Liver (tissue), 8 donors: ENCODE measurements at regions not wholly inside any gene's neighbourhood (a gene's known extent, or its start where the extent isn't known, plus 50 kb on each side); places are given as distances from the start of the nearest gene placed in this dataset.

Experiments used
- DNase-seq: peaks from one replicate; pipeline ENCODE4 v3.0.0-alpha.2; 2017; ENCODE audit warnings: low spot score
- H3K27ac ChIP-seq, 2 donors: one replicate each; pipeline ENCODE4 v1.7.0; 2013; ENCODE audit warnings: inconsistent platforms in 2 of 2, low read length in 2 of 2, control low read depth in 1 of 2, low read depth in 1 of 2, mild to moderate bottlenecking in 1 of 2
- H3K27me3 ChIP-seq, 4 donors: one replicate each; pipeline versions ENCODE4 v1.6.1 to v1.7.0; 2013; ENCODE audit warnings: low read length in 3 of 4, inconsistent platforms in 1 of 4, mild to moderate bottlenecking in 1 of 4, moderate library complexity in 1 of 4; ENCODE audit not compliant: control insufficient read depth in 4 of 4, insufficient read depth in 4 of 4
- H3K36me3 ChIP-seq, 4 donors: one replicate each; pipeline versions ENCODE4 v1.6.1 to v1.7.0; 2013; ENCODE audit warnings: low read length in 3 of 4, mild to moderate bottlenecking in 3 of 4, low read depth in 1 of 4, moderate library complexity in 1 of 4; ENCODE audit not compliant: control insufficient read depth in 4 of 4, insufficient read depth in 3 of 4
- H3K4me1 ChIP-seq, 4 donors: one replicate each; pipeline versions ENCODE4 v1.6.1 to v1.7.0; 2013; ENCODE audit warnings: low read length in 3 of 4, mild to moderate bottlenecking in 3 of 4, moderate library complexity in 1 of 4; ENCODE audit not compliant: control insufficient read depth in 4 of 4, insufficient read depth in 4 of 4
- H3K4me3 ChIP-seq, 3 donors: one replicate each; pipeline versions ENCODE4 v1.6.1 to v1.7.0; 2013; ENCODE audit warnings: low read length in 3 of 3, control low read depth in 1 of 3, low read depth in 1 of 3, mild to moderate bottlenecking in 1 of 3
- H3K9ac ChIP-seq, 2 donors: one replicate each; pipeline ENCODE4 v1.7.0; 2013; ENCODE audit warnings: low read length in 2 of 2, mild to moderate bottlenecking in 2 of 2, moderate library complexity in 2 of 2, control low read depth in 1 of 2, low read depth in 1 of 2
- H3K9me3 ChIP-seq, 4 donors: one replicate each; pipeline versions ENCODE4 v1.6.1 to v1.7.0; 2013; ENCODE audit warnings: low read length in 3 of 4; ENCODE audit not compliant: control insufficient read depth in 4 of 4
- ATF3 ChIP-seq: IDR thresholded peaks from 2 replicates; pipeline ENCODE4 v1.6.1; 2016; ENCODE audit warnings: antibody characterized with exemption
- CTCF ChIP-seq: fragments of 150-350 bp; IDR thresholded peaks from 2 replicates; pipeline ENCODE4 v1.5.1; 2017; ENCODE audit warnings: improper control_type of control experiment, low read depth, low read length; ENCODE audit not compliant: missing input control
- EGR1 ChIP-seq, 2 donors: IDR thresholded peaks; 2 replicates each; pipeline ENCODE4 v1.6.1; 2016 to 2018; ENCODE audit warnings: antibody characterized with exemption in 2 of 2, low read depth in 2 of 2
- FOXA2 ChIP-seq: IDR thresholded peaks from 2 replicates; pipeline ENCODE4 v1.6.1; 2016; ENCODE audit warnings: antibody characterized with exemption
- GABPA ChIP-seq, 2 donors: IDR thresholded peaks in 1 of 2; conservative IDR thresholded peaks in 1 of 2; 2 replicates each; pipeline ENCODE4 v1.6.1; 2016; ENCODE audit warnings: antibody characterized with exemption in 2 of 2, mild to moderate bottlenecking in 1 of 2, moderate library complexity in 1 of 2
- HNF4A ChIP-seq, 2 donors: conservative IDR thresholded peaks; 2 replicates each; pipeline ENCODE4 v1.6.1; 2016; ENCODE audit warnings: antibody characterized with exemption in 2 of 2, mild to moderate bottlenecking in 2 of 2
- HNF4G ChIP-seq: IDR thresholded peaks from 2 replicates; pipeline ENCODE4 v1.6.1; 2016; ENCODE audit warnings: antibody characterized with exemption
- NR2F2 ChIP-seq: IDR thresholded peaks from 2 replicates; pipeline ENCODE4 v1.6.1; 2016; ENCODE audit warnings: antibody characterized with exemption
- RAD21 ChIP-seq, 2 donors: IDR thresholded peaks; 2 replicates each; pipeline ENCODE4 v1.6.1; 2016; ENCODE audit warnings: antibody characterized with exemption in 2 of 2, mild to moderate bottlenecking in 2 of 2
- RXRA ChIP-seq, 2 donors: IDR thresholded peaks; 2 replicates each; pipeline ENCODE4 v1.6.1; 2017 to 2018; ENCODE audit warnings: antibody characterized with exemption in 2 of 2, mild to moderate bottlenecking in 1 of 2
- SP1 ChIP-seq: IDR thresholded peaks from 2 replicates; pipeline ENCODE4 v1.6.1; 2018; ENCODE audit warnings: antibody characterized with exemption, mild to moderate bottlenecking
- TAF1 ChIP-seq: conservative IDR thresholded peaks from 2 replicates; pipeline ENCODE4 v1.6.1; 2016; ENCODE audit warnings: antibody characterized with exemption, mild to moderate bottlenecking
- YY1 ChIP-seq: IDR thresholded peaks from 2 replicates; pipeline ENCODE4 v1.6.1; 2016; ENCODE audit warnings: antibody characterized with exemption, mild to moderate bottlenecking
- WGBS: extraction: QIAGEN DNeasy Blood & Tissue Kit; methylation state at CpG from one replicate; pipeline ENCODE4 v1.1.7; 2013; 5-methylcytosine and 5-hydroxymethylcytosine counted together
- TF ChIP-seq, protein P1 (sequence below): IDR thresholded peaks from 2 replicates; pipeline ENCODE4 v1.6.1; 2016; ENCODE audit warnings: antibody characterized with exemption
- TF ChIP-seq, protein P2 (sequence below): IDR thresholded peaks from 2 replicates; pipeline ENCODE4 v1.6.1; 2016; ENCODE audit warnings: antibody characterized with exemption
- TF ChIP-seq, protein P3 (sequence below): IDR thresholded peaks from 2 replicates; pipeline ENCODE4 v1.6.1; 2016; ENCODE audit warnings: antibody characterized with exemption, mild to moderate bottlenecking
- donor health status: healthy.
- donor health status: healthy.
- donor health status: healthy.
- donor health status: healthy.
- donor health status: healthy.

DNA sequence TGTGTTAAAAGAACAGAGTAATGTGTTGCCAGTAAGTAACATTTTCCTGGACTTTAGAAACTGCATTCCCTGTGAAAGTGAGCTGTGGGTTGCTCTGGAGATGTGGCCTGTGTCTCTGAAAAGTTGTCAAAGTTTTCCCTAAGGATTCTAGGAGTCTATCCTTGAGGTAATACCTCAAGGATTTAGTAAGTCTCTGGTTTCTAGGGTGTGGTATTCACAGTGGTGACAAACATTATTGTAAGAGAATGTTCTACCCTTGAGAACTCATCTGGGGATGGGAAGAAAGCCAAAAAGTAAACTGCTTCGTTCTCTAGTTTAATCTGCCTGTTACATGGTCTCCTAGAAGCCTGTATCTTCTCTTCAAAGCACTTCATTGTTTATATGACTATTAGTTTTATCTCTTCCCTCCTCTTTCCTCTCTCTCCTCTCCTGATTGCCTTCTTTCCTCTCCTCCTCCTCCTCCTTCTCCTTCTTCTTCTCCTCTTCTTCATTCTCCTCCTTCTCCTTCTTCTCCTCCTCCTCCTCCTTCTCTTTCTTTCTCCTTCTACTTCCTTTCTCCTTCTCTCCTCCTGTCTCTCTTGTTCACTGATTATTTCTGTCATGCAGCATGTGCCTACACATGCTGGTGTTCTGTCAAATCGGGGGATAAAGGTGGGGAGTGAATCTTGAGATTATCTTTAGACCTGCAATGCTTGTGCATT is 321.3 kb downstream of the PTTG2 start:
- Histone ChIP-seq H3K4me3 (no peak overlapping the region), H3K9me3 (peaks cover 0 to 2% (median 0%) of the 10 kb centered on the region in 4 donors), H3K27me3 (no peaks in the 10 kb centered on the region), H3K4me1 (peaks cover 4 to 20% (median 7%) of the 10 kb centered on the region in 4 donors), H3K9ac (no peak overlapping the region), H3K36me3 (no peaks in the 10 kb centered on the region), H3K27ac (no peak overlapping the region)
- TF ChIP-seq, protein P1, sequence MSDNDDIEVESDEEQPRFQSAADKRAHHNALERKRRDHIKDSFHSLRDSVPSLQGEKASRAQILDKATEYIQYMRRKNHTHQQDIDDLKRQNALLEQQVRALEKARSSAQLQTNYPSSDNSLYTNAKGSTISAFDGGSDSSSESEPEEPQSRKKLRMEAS, result no peak
- TF ChIP-seq EGR1 (IDR thresholded peaks at IDR 0.05; ENCODE audit: low read depth in 2 of 2) (no peak), RAD21 (IDR thresholded peaks at IDR 0.05) (no peak), HNF4A (conservative IDR thresholded peaks at IDR 0.05) (no peak), CTCF (no peak), FOXA2 (no peak), TAF1 (no peak), RXRA (IDR thresholded peaks at IDR 0.05) (no peak), YY1 (no peak), ATF3 (no peak), GABPA (IDR thresholded peaks at IDR 0.05 in 1 of 2, conservative IDR thresholded peaks at IDR 0.05 in 1 of 2) (no peak), SP1 (no peak), NR2F2 (no peak), HNF4G (no peak)
- TF ChIP-seq, protein P2, sequence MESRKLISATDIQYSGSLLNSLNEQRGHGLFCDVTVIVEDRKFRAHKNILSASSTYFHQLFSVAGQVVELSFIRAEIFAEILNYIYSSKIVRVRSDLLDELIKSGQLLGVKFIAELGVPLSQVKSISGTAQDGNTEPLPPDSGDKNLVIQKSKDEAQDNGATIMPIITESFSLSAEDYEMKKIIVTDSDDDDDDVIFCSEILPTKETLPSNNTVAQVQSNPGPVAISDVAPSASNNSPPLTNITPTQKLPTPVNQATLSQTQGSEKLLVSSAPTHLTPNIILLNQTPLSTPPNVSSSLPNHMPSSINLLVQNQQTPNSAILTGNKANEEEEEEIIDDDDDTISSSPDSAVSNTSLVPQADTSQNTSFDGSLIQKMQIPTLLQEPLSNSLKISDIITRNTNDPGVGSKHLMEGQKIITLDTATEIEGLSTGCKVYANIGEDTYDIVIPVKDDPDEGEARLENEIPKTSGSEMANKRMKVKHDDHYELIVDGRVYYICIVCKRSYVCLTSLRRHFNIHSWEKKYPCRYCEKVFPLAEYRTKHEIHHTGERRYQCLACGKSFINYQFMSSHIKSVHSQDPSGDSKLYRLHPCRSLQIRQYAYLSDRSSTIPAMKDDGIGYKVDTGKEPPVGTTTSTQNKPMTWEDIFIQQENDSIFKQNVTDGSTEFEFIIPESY, result no peak
- TF ChIP-seq, protein P3, sequence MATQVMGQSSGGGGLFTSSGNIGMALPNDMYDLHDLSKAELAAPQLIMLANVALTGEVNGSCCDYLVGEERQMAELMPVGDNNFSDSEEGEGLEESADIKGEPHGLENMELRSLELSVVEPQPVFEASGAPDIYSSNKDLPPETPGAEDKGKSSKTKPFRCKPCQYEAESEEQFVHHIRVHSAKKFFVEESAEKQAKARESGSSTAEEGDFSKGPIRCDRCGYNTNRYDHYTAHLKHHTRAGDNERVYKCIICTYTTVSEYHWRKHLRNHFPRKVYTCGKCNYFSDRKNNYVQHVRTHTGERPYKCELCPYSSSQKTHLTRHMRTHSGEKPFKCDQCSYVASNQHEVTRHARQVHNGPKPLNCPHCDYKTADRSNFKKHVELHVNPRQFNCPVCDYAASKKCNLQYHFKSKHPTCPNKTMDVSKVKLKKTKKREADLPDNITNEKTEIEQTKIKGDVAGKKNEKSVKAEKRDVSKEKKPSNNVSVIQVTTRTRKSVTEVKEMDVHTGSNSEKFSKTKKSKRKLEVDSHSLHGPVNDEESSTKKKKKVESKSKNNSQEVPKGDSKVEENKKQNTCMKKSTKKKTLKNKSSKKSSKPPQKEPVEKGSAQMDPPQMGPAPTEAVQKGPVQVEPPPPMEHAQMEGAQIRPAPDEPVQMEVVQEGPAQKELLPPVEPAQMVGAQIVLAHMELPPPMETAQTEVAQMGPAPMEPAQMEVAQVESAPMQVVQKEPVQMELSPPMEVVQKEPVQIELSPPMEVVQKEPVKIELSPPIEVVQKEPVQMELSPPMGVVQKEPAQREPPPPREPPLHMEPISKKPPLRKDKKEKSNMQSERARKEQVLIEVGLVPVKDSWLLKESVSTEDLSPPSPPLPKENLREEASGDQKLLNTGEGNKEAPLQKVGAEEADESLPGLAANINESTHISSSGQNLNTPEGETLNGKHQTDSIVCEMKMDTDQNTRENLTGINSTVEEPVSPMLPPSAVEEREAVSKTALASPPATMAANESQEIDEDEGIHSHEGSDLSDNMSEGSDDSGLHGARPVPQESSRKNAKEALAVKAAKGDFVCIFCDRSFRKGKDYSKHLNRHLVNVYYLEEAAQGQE, result no peak
- no peak for DNase-seq
- 77% methylated on average over 2 of the region's 2 CpGs for WGBS
